ENCODE measurements at regions not wholly inside any gene's neighbourhood (a gene's known extent, or its start where the extent isn't known, plus 50 kb on each side); places are given as distances from the start of the nearest gene placed in this dataset.

DNA sequence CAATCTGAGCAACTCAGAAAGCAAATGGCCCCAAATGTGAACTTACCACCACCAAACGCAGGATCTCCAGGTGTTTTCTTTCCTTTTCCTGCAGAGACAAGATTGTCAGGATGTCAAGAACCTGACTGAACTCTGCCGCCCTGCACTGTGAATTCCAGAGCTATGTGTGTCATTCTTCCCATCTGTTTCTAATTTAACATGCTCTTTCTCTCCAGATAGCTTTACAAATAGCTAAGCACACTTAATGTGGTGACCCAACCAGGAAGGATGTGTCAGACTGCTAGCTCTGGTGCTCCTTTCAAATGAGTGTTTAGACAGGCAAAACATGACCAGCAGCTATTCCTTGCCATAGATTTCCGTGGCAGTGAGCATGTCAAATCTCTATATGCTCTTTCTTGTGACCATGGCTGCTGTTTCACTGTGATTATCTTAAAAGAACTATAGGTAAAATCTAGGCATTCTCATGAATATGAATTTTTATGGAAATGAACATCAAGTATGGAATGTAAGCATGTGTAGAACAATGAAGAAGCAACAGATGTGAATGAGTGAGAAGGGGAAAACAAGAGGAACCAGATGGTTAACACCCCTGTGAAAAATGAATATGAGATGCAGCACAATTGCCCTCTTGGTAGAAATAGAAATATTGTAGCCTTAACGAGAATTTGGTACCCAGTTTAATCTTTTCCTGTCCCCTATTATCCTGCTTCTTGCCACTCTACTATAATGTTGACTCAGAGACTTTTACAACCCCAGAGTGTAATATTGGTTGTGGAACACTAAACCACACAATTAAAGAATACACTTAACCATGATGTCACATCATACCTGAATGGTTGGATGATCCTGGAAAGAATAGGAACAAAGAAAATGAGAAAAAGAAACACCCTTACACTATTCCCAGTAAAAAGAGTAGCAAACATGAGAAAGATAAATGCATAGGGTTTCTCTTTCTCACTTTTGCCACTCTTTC is 247.8 kb upstream of the DKK2 start:
- DNase-seq (ENCODE audit: low read depth, low spot score) (peak; percentile 47), FAIRE-seq (peak; percentile 86)
- H3K79me2 ChIP-seq (ENCODE audit: control insufficient read depth, insufficient read depth, low read length) = no peaks in the 10 kb centered on the region
- H3K4me1 ChIP-seq (ENCODE audit: control insufficient read depth, extremely low read depth, insufficient read depth, low read length) = peaks cover 25% of the 10 kb centered on the region
- no peaks in the 10 kb centered on the region for H3K27me3 ChIP-seq (ENCODE audit: control insufficient read depth in 2 of 2, insufficient read depth in 2 of 2, low read length in 2 of 2)
- no peak overlapping the region for H3K4me3 ChIP-seq (replicated peaks in 1 of 3; ENCODE audit: insufficient read depth in 1 of 3, low read depth in 1 of 3, low read length in 3 of 3)
- no TSS peak for BruUV-seq (replicated peaks)
- intact Hi-C loops (cut with micrococcal nuclease) = no loop called here
- H4K20me1 ChIP-seq (replicated peaks; ENCODE audit: control insufficient read depth, extremely low read depth, insufficient read depth, low read length) = no peaks in the 10 kb centered on the region
- H2AFZ ChIP-seq (ENCODE audit: low read depth, low read length) = no peak overlapping the region
- dilution Hi-C loops (cut with MboI; ENCODE audit: extremely low pct_ligation_motif_present, low sequenced_read_pairs) = no loop called here
- H3K27ac ChIP-seq (ENCODE audit: insufficient read depth, low read depth, low read length) = peak overlapping the region; percentile 52
- H3K36me3 ChIP-seq (ENCODE audit: control insufficient read depth in 2 of 2, extremely low read depth in 1 of 2, insufficient read depth in 2 of 2, low read length in 2 of 2) = no peaks in the 10 kb centered on the region
- no peak overlapping the region for H3K9ac ChIP-seq (replicated peaks; ENCODE audit: extremely low read depth, insufficient read depth, low read length)
- no peaks in the 10 kb centered on the region for H3K9me3 ChIP-seq (replicated peaks; ENCODE audit: control insufficient read depth, insufficient read depth, low read length)
- H3K4me2 ChIP-seq (ENCODE audit: insufficient read depth, low read length) = peak overlapping the region; percentile 40
- no peaks in the 10 kb centered on the region for H3K9me1 ChIP-seq (replicated peaks; ENCODE audit: control insufficient read depth, extremely low read depth, insufficient read depth, low read length)
- TF ChIP-seq FOS (IDR thresholded peaks at IDR 0.05; ENCODE audit: borderline replicate concordance, insufficient read depth, low read length) (peak; percentile 53), GATA2 (IDR thresholded peaks at IDR 0.05; ENCODE audit: insufficient read depth, insufficient read length, low read depth, low read length) (no peak)
- TF ChIP-seq, protein P1, sequence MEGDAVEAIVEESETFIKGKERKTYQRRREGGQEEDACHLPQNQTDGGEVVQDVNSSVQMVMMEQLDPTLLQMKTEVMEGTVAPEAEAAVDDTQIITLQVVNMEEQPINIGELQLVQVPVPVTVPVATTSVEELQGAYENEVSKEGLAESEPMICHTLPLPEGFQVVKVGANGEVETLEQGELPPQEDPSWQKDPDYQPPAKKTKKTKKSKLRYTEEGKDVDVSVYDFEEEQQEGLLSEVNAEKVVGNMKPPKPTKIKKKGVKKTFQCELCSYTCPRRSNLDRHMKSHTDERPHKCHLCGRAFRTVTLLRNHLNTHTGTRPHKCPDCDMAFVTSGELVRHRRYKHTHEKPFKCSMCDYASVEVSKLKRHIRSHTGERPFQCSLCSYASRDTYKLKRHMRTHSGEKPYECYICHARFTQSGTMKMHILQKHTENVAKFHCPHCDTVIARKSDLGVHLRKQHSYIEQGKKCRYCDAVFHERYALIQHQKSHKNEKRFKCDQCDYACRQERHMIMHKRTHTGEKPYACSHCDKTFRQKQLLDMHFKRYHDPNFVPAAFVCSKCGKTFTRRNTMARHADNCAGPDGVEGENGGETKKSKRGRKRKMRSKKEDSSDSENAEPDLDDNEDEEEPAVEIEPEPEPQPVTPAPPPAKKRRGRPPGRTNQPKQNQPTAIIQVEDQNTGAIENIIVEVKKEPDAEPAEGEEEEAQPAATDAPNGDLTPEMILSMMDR (IDR thresholded peaks at IDR 0.05; ENCODE audit: extremely low read depth in 1 of 2, insufficient read depth in 1 of 2, low read depth in 1 of 2, low read length in 2 of 2) = no peak
- TF ChIP-seq, protein P2, sequence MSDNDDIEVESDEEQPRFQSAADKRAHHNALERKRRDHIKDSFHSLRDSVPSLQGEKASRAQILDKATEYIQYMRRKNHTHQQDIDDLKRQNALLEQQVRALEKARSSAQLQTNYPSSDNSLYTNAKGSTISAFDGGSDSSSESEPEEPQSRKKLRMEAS (IDR thresholded peaks at IDR 0.05; ENCODE audit: insufficient read depth, insufficient read length) = no peak
- ChIA-PET POLR2A (no interaction called here), CTCF (interaction anchor here (0.9 kb wide), 1 partner anchor 18 kb away, joined by 3 read pairs; no protein-coding TSS in a partner anchor)
